GM21526 (cell line): ENCODE measurements at regions not wholly inside any gene's neighbourhood (a gene's known extent, or its start where the extent isn't known, plus 50 kb on each side); places are given as distances from the start of the nearest gene placed in this dataset.
A peak's percentile ranks its signal among the peaks of the same experiment; 100 is the strongest.

Source experiments
- ATAC-seq: cut with Tn5 transposase; IDR thresholded peaks from one replicate; pipeline ENCODE4 v1.9.1; 2021; ENCODE audit warnings: moderate library complexity; ENCODE audit not compliant: unreplicated experiment, low FRiP score

DNA sequence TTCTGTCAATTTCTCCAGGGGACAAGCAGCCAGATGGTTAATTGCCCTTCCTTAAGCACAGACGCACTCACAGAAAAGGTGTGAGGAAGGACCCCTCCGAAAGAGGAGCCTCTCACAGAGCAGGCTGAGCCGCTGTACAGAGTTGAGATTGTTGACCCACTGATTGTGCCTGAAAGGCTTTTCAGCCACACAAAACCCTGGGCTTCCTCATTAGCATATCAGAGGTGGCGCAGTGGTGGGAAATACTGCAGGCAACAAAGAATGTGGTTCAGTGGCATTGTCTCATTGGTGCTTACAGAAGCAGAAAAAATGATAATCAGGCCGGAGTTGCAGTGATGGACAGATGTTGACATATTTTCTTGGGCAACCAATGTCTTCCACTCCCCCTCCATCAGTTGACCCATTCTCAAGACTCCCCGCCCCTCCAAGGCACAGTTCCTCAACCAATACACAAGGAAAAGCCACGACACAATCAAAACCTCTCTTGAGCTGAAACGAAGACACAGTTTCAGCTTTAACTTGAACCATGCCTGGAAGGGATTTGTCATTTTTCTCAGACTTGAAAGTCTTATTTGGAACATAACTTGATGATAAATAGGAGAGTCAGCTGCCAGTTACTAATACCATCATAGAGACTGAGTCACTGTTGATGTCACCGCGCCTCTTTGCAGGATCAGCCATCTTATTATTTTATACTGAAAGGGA is 53.1 kb downstream of the ATXN3L start:
- ATAC-seq: no peak

DNA sequence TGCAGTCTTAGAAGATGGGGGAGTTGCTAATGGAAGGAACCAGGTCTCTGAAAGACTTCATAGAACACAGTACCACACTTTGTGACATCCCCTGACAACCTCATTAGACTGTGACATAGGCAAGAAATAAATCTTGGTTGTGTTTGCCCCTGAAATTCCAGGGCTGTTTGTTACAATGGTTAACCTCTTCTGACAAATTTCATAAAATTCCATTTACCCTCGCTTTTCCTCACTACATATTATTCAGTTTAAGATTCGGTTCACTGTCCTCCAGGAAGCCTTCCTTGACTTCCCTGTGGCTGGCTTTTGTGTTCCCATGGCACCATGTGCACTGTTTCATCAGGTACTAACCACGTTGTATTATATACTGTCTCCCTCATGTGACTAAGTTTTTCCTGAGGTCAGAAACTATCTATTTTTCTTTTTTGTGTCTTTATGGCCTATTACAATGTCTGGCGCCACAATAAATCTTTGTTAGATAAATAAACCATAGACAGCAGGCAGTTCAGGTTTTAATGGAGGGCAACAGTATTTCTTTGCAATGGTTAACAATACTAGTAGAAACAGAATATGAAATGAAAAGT is 54.2 kb downstream of the ATXN3L start:
- no peak for ATAC-seq

DNA sequence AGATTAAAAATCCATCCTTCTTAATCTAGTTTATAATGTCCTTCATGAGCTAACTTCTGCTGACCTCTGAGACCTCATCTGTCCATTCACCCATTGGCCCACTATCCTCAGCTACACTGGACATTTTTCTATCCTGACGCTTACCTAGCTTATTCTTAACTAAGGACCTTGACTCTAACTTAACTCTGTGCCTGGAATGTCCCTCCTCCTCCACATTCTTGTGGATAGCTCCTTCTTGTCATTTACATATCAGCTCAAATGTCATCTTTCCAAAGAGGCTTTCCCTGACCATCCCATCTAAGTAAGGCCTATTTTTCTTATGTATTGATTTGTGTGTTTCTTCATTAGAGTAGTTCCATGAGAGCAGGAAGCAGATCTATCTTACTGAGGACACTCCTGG is 54.7 kb downstream of the ATXN3L start:
- no peak for ATAC-seq

- ATAC-seq: peak; percentile 75
Measured at GRCh38 chrX:13263560-13264251, 56.1 kb downstream of the ATXN3L start.

DNA sequence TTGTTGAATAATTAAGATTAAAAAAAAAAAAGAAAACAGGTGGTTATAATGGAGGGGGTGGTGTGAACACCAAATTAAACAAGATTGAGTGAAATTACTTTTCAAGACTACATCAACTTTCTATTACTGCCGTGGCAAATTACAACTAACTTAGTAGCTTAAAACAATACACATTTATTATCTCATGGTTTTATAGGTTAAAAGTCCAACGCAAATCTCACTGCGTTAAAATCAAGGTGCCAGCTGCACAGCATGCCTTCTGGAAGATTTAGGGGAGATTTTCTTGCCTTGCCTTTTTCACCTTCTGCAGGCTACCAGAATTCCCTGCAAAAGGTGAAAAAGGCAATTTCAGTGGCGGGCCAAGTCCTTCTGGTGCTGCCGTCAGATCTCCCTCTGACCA is 58.5 kb downstream of the ATXN3L start:
- ATAC-seq: no peak

GRCh38 chrX:13260598-13260997 is 59.3 kb downstream of the ATXN3L start:
- ATAC-seq: no peak

DNA sequence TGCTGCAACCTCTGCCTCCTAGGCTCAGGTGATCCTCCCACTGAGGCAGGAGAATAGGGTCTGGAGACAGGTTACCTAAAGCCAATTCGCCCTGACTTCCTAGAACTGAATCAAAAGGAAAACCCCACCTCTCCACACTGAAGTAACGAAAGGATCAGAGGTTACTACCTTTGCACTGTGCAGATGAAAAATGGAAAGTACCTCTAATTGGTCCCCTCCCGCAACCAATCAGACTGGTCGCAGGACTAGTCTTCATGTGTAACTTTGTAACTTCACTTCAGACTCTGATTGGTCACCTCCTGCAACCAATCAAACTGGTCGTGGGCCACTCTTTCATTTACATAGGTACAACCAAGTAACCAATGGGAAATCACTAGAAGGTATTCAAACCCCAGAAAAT is 61.1 kb downstream of the ATXN3L start:
- ATAC-seq: no peak

DNA sequence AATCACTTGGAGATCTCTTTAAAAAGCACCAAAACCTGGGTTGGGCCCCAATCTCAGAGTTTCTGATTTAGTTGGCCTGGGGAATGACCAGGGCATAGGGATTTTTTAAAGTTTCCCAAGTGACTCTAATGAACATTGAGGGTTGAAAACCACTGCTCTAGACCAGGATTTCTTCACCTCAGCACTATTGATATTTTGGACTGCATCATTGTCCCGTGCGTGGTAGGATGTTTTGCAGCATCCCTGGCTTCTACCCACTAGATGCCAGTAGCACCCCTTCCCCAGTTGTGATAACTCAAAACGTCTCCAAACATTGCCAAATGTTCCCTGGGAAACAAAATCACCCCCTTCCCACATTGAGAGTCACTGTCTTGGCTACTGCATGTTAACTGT is 61.8 kb downstream of the ATXN3L start:
- no peak for ATAC-seq

DNA sequence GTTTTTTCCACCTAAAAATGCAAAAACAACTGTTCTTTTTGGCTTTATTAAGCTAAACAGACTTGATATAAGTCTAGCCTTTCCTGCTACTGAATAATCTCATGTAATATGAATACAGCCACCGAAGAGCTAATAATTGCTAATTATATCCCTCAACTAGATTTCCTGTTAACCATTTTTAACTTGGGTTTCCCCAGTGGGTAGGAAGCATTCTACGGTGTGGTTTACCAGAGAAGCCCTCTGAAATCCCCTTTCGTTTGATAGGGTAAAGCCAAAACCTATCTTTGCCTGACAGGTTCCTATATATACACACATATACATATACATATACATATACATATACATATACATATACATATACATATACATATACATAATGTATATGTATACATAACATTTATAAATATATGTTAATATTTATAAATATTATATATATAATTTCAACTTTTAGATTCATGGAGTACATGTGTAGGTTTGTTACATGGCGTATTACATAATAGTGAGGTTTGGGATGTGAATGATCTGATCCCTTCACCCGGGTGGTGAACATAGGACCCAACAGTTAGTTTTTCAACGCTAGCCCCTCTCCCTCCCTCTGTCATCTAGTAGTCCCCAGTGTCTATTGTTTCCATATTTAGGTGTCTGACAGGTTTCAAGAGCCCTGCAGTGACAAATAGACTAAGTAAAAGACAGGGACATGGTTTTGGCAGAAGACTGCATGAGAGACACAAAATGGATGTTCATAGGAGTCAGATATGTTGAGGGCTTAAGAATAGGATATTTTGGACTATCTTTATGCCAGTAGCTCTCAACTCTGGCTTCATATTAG is 62.4 kb downstream of the ATXN3L start:
- peak; percentile 44 for ATAC-seq

GRCh38 chrX:13256603-13257002 is 63.2 kb downstream of the ATXN3L start:
- no peak for ATAC-seq

DNA sequence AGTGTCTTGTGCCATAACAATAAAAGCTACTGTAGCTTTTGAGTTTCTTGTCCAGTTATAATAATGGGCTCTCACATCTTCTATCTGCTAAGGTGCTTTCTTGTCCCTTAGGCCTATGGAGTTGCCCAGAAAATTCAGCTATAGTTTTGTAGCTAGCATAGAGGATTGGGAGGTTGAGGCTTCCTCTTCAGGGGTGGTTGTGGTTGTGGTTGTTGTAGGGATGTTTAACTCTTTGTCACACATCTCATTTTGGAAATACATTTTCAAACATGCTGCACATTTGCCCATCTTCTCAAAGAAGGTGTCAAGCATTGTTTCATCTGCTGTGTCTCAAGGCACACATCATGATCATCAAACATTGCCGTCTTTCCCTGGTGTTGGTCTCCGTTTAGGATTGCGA is 65.0 kb downstream of the ATXN3L start:
- no peak for ATAC-seq

DNA sequence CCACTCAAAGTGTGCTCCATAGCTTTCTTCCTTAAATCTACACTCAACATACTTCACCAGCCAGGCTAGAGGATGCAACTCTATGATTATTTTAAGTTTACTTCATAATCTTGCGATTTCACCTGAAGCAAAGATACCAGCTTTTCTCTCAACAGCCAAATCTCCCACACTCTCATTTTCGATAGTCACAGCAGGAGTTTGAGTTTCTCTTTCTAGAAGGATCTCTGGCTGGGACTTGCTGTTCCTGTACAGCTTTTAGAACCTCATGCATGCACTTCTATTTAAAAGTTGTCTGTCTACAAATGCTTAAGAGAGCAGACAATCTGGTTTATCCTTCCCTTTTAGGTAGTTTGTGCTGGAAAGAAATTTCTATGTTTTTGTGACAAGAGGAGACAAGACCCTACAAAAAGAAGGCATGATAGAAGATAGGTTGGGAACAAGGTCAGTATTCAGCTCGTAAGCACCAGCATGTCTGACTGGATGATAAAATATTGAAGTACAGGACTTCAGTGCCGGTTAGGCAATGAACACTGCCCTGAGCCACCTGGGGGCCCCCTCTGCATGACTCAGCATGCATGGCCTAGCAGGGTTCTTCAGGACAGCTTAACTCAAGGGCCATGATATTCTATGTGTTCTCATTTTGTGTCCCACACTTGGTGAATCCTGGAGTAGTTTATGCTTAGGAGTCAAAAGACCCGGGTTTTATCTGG is 65.6 kb downstream of the ATXN3L start:
- ATAC-seq: peak; percentile 54

GRCh38 chrX:13253223-13253622 is 66.6 kb downstream of the ATXN3L start:
- ATAC-seq: no peak

GRCh38 chrX:13252726-13253125 is 67.1 kb downstream of the ATXN3L start:
- ATAC-seq: no peak

DNA sequence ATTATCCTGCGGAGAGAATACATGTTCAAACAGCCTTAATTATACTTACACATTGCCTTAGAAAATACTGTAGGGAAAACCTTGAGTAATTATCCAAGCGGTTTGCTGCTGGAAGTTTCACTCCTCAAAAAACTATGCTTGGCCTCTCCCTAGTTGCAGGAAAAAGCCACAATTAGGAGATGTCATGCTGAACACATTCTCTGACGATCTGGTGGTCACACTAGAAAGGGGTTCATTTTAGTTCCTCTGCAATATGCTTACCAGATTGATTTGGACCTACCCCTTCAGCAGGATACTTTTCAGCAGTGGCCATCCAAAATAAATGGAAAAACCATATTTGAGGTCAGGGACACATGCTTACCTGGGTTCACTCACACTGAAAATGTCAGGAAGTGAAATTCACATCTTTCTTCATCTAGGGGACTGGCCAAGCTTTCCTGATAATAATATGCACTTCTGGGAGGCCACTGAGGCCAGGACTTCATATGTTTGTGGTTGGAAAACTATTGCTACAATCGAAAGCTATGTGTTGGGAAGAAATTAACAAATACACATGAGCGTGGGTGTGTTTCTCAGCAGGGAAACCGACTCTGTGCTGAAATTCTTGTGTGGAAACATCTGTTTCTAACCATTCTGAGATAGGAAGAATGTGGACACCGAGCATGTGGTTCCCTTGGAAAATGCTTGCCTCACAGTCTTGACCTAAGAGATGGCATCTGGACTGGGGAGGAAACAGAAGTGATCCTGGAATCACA is 68.8 kb downstream of the ATXN3L start:
- no peak for ATAC-seq

DNA sequence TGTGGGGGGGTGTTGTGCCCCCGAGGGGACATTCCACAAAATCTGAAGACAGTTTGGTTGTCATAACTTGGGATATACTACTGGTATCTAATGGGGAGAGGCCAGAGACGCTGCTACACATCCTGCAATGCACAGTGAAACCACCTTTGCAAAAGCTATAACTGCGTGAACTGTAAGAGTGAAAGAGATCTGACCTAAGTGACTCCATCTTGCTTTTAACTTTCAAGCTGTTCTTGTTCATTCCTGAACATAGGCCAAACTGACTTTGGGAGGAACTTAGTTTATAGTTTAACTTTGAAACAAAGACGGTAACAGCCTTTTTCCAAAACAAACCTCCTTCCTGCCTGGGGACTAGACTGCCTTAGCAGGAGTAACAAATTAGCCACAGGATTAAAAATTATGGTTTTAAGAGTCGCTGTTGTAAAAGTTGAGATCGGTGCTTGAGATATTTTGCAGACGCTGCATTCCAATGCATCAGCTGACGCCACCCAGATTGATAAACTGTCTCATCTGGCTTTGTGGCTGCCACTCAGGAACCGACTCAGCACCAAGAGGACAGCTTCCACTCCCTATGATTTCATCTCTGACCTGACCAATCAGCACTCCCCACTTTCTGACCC is 70.9 kb downstream of the ATXN3L start:
- ATAC-seq: no peak

GRCh38 chrX:13239272-13239671 is 80.6 kb downstream of the ATXN3L start:
- ATAC-seq: no peak

DNA sequence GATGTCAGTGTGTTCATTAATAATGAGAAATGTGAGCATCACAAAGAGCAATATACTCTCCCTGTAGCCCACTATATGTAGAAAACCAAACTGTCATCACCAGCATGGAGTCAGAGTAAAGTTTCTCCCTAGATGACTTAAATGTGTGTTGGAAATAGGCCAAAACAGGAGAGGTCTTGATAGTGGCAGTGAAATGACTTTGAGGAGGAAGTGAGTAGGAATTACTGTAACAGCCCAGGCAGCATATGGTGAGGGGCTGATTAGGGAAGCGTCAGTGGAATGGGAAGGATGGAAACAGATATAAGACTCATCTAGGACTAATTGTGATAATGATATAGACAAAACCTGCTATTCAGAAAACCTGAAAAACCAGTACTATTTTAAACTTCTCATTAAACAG is 83.9 kb downstream of the ATXN3L start:
- no peak for ATAC-seq

GRCh38 chrX:13232484-13232883 is 87.4 kb downstream of the ATXN3L start:
- ATAC-seq: no peak
